GM19238 (cell line): ENCODE measurements at regions not wholly inside any gene's neighbourhood (a gene's known extent, or its start where the extent isn't known, plus 50 kb on each side); places are given as distances from the start of the nearest gene placed in this dataset.
"Not testable (repeated sequence)": the region's sequence is repeated elsewhere in the genome, so short reads cannot be mapped to it uniquely, and the experiment has no call there.

Experiments used
- DNase-seq: peaks from one replicate; pipeline ENCODE4 v3.0.0; 2011; ENCODE audit warnings: low spot score; ENCODE audit not compliant: insufficient read length

DNA sequence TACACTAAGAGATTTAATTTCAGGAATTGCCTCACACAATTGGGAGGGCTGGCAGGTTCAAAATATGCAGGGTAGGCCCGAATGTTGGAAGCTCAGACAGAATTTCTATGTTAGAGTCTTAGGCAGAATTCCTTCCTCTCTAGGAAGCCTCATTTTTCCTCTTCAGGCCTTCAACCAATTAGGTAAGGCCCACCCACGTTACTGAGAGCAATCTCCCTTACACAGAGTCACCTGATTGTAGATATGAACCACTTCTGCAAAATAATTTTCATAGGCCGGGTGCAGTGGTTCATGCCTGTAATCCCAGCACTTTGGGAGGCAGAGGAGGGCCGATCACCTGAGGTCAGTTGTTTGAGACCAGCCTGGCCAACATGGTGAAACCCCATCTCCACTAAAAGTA lies 50.2 kb upstream of the HIVEP1 start:
- DNase-seq: no peak

- no peak for DNase-seq
These were observed 51.0 kb upstream of the HIVEP1 start for GRCh38 chr6:11960909-11961779.

- DNase-seq: no peak
These were observed 55.3 kb upstream of the HIVEP1 start for GRCh38 chr6:11956781-11957180.

DNA sequence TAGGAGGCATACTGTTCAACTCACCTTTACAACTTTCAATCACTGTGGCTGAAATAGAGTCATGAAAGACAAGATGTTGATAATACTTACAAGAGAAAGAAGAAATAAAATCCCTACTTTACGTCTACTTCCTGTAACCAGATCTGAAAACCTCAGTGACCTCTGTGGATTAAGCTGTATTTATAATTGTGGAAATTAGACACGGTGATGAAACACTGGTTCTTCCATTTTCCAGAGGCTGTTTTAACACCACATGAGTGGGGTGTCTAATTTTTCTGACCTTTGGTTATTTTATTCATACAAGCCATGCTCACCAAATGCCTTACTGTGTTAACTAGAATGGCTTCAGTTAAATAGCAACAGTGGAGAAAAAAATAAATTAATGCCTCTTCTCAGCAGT lies 58.5 kb upstream of the HIVEP1 start:
- DNase-seq: no peak

DNA sequence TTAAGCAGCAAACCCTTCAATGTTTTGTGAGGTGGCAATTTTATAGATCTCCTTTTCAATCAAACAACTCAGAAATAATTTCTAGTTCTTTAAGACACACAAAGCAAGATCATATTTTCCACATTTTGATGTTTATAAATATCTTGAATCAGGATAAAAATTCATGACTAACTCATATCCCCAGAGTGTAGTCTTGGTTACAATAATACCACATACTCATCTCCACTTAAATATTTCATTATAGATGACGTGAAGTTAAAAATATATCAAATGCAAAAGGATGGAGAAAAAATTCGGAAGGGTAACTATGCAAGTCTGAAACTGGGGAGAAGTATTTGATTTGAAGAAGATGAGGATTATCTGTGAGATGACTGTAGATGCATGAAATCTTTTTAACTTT lies 59.8 kb upstream of the HIVEP1 start:
- no peak for DNase-seq

- DNase-seq: no peak
These were observed 60.2 kb upstream of the HIVEP1 start for GRCh38 chr6:11951868-11952267.

- no peak for DNase-seq
These were observed 62.0 kb upstream of the HIVEP1 start for GRCh38 chr6:11950109-11950508.

DNA sequence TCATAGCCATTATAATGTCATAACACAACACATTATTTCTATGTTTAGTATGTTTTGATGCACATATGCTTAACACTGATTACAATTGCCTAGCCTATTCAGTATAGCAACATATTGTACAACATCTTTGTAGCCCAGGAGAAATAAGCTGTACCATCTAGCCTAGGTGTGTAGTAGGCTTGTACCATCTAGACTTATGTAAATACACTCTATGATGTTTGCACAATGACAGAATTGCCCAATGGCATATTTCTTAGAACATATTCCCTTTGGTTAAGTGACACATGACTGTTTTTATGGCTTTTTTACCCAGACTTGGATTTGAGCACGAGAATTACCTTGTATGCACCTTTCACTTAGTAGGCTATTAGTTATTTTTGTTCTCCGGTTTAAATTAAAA lies 64.5 kb upstream of the HIVEP1 start:
- DNase-seq: no peak

GRCh38 chr6:11947063-11947462 lies 65.0 kb upstream of the HIVEP1 start:
- DNase-seq: no peak

DNA sequence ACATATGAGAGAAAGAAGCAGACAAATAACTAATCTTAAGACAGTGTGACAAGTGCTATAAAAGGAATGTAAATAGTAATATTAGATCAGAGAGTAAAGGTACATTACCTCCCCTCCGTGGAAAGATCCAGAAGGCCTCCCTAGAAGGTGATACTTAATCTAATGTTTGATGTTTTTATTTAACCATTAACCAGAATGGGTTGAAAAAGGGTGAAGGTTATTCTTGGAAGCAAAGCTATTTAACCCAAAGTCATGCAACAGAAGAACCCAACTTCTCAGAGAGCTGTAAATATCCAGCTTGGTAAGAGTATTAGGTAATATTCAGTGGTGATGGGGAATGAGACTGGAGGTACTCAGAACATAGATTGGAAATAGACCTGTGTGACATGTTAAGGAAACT lies 68.0 kb upstream of the HIVEP1 start:
- DNase-seq: no peak

- DNase-seq: no peak
These were observed 69.1 kb upstream of the HIVEP1 start for GRCh38 chr6:11943060-11943459.

- DNase-seq: no peak
These were observed 69.8 kb upstream of the HIVEP1 start for GRCh38 chr6:11942185-11942864.

DNA sequence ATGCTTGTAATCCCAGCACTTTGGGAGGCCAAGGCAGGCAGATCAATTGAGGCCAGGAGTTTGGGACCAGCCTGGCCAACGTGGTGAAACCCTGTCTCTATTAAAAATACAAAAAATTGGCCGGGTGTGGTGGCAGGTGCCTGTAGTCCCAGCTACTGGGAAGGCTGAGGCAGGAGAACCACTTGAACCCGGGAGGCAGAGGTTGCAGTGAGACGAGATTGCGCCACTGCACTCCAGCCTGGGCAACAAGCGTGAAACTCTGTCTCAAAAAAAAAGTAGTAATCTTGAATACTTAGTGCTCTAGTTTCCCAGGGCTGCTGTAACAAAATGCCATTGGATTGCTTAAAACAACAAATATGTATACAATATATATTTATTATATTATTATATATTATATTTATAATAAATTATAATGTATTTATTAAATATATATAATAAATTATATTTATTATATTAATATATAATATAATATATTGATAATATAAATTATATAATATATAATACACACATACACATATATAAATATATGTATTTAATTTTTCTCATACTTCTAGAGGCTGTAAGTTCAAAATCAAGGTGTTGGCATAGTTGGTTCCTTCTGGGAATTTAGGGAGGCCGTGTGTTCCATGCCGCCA lies 71.5 kb upstream of the HIVEP1 start:
- DNase-seq: not testable (repeated sequence)

DNA sequence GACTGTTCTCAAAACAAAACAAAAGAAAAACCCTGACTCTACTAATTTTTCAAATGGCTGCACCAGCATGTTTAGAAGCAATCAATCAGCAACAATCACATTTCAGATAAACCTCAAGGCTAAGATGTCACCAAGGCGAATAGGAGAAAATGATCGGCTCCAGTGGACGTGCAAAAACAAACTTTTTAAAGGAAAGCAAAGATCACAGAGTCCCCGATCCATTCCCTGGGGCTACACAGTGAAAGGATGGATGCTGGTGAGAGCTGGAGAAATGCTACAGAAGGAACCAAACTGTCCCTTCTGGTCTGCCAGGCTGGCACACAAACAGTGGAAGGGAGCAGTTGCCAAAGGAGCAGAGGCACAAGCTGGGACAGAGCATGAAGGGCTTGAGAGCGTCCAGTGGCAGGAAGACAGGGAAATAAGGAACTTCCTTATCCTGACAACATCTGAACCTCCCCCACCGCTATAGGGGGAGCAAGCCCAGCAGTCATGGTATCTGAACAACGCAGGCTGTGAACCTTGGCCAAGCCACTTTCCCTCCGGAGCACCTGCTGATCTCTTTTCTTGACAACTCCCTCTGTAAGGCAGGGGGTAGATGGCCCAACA lies 73.7 kb upstream of the HIVEP1 start:
- peak; percentile 16 for DNase-seq

- DNase-seq: no peak
These were observed 77.5 kb upstream of the HIVEP1 start for GRCh38 chr6:11934638-11935037.

DNA sequence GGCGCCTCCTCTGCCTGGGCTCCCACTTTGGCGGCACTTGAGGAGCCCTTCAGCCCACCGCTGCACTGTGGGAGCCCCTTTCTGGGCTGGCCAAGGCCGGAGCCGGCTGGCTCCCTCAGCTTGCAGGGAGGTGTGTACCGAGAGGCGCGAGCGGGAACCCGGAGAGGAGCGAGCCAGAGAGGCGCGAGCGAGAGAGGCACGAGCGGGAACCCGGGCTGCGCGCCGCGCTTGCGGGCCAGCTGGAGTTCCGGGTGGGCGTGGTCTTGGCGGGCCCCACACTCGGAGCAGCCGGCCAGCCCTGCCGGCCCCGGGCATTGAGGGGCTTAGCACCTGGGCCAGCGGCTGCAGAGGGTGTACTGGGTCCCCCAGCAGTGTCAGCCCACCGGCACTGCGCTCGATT lies 79.2 kb upstream of the HIVEP1 start:
- DNase-seq: not testable (repeated sequence)

- no peak for DNase-seq
These were observed 80.6 kb upstream of the HIVEP1 start for GRCh38 chr6:11931296-11932035.

DNA sequence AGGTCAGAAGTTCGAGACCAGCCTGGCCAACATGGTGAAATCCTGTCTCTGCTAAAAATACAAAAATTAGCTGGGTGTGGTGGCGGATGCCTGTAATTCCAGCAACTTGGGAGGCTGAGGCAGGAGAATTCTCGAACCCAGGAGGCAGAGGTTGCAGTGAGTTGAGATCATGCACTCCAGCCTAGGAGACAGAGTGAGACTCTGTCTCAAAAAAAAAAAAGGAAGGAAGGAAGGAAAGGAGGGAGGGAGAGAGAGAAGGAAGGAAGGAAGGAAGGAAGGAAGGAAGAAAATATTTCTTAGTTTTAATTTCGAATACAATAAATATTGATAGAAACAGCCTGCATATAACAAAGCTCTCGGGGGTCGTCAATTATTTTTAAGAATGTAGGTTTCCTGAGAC lies 81.3 kb upstream of the HIVEP1 start:
- DNase-seq: not testable (repeated sequence)

GRCh38 chr6:11930240-11930639 lies 81.9 kb upstream of the HIVEP1 start:
- no peak for DNase-seq

DNA sequence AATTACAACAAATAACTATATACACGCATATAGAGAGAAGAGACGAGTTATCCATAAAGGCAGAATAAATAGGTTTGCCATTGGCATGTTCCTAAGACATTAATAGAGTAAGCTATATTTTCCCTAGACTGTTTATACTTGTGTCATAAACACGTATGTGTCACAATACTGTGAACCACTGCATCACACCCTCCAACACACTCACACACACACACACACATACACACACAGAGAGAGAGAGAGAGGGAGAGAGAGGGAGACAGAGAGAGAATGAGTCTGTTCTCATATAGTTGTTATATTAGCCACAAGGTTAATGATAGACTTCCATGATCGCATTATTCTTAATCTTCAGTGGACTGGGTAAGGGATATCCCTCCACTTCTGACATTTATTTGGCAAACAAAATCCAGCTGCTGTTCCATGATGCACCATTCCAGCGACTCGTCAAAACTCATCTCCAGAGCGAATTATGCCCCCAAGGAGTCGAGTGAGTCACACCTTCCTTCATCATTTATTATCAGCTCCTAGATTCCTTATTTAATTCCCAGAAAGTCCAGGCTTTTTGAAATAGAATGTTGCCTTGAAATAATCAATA lies 82.8 kb upstream of the HIVEP1 start:
- DNase-seq: no peak
